Ovary (tissue), 3 donors: ENCODE measurements at regions not wholly inside any gene's neighbourhood (a gene's known extent, or its start where the extent isn't known, plus 50 kb on each side); places are given as distances from the start of the nearest gene placed in this dataset.

Experiments
- CTCF ChIP-seq, 3 donors: fragments of 450-650 bp in 2 of 3; fragments of 200-600 bp in 1 of 3; IDR thresholded peaks; one replicate each; pipeline versions ENCODE4 v1.5.1 to v1.8.0; 2016 to 2022; ENCODE audit warnings: antibody characterized with exemption in 3 of 3, mild to moderate bottlenecking in 1 of 3
- POLR2A ChIP-seq: fragments of 450-650 bp; IDR thresholded peaks from one replicate; pipeline ENCODE4 v1.6.1; 2017; ENCODE audit warnings: antibody characterized with exemption, mild to moderate bottlenecking, moderate library complexity
- donor health status: DM: no; HTN: no; CAD: no.

DNA sequence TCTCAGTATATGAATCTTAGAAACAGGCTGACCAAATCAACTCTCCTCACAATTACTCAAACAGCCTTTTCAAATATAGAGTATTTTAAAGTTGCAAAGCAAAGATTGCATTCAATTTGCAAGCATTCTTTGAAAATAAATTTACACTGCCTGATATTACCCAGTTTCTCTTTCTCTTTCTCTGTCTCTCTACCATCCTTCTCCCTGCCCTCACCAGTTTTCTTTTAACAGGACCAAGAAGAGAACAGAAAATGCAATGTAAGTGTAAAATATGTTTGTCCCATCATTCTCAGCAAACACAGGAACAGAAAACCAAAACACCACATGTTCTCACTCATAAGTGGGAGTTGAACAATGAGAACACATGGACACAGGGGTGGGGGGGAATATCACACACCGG, 520.3 kb upstream of the USP15 start:
- no peak for TF ChIP-seq CTCF (IDR thresholded peaks at IDR 0.05)
- TF ChIP-seq POLR2A, result no peak
